ENCODE measurements at regions not wholly inside any gene's neighbourhood (a gene's known extent, or its start where the extent isn't known, plus 50 kb on each side); places are given as distances from the start of the nearest gene placed in this dataset.

DNA sequence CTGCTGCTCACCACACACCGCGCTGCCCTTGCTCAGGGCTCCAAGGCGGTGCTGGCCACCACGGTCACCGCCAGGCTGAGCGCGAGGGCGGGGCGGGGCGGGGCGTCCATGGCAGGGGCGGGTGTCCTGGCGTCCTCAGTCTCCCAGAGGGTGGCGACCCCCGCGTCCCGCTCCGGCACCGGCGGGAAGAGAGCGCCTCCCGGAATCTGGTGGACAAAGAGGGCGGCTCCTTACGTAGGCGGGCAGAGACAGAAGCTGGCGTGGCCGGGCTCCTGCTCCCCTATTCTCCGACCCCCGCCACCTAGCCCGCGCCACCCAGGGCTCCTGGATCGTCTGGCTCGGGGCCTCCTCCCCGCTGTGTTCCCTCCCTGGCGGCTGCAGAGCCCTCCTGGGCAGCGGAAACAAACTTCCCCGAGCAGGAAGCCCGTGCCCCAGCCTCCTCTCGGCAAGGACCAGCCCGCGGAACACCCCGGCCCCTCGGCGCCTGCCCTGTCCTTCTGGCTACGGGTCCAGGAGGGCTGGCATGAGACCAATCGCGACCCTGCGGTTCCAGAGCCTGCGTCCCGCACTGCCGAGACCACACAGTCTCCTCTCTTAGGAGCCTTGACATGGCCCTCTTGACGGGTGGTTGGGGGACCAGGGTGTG is 133.8 kb upstream of the ZNF92 start:
- Histone ChIP-seq H3K4me2 (replicated peaks; ENCODE audit: extremely low read depth, low read length, poor library complexity, severe bottlenecking) (no peak overlapping the region), H3K27me3 (ENCODE audit: control insufficient read depth in 2 of 2, insufficient read depth in 2 of 2, low read length in 2 of 2) (peaks cover 10 to 23% of the 10 kb centered on the region in 2 donors), H4K20me1 (ENCODE audit: insufficient read depth, low read length) (no peaks in the 10 kb centered on the region), H3K9ac (ENCODE audit: insufficient read depth, low read length, poor library complexity, severe bottlenecking) (no peak overlapping the region), H3K27ac (ENCODE audit: low read depth in 1 of 2, low read length in 2 of 2) (no peak overlapping the region), H3K79me2 (ENCODE audit: insufficient read depth, low read length) (no peaks in the 10 kb centered on the region), H3K36me3 (replicated peaks in 1 of 2; ENCODE audit: control insufficient read depth in 1 of 2, insufficient read depth in 2 of 2, low read length in 2 of 2) (no peaks in the 10 kb centered on the region), H2AFZ (ENCODE audit: insufficient read depth, low read depth, low read length, poor library complexity, severe bottlenecking) (no peak overlapping the region), H3K4me3 (replicated peaks in 1 of 3; ENCODE audit: low read depth in 2 of 3, low read length in 3 of 3) (no peak overlapping the region), H3K9me3 (replicated peaks in 1 of 2; ENCODE audit: control insufficient read depth in 1 of 2, insufficient read depth in 1 of 2, low read length in 2 of 2) (peaks cover 10 to 20% of the 10 kb centered on the region in 2 donors), H3K4me1 (ENCODE audit: control insufficient read depth in 1 of 2, insufficient read depth in 2 of 2, low read length in 2 of 2) (peaks cover 0 to 5% of the 10 kb centered on the region in 2 donors)
- TF ChIP-seq, protein P1, sequence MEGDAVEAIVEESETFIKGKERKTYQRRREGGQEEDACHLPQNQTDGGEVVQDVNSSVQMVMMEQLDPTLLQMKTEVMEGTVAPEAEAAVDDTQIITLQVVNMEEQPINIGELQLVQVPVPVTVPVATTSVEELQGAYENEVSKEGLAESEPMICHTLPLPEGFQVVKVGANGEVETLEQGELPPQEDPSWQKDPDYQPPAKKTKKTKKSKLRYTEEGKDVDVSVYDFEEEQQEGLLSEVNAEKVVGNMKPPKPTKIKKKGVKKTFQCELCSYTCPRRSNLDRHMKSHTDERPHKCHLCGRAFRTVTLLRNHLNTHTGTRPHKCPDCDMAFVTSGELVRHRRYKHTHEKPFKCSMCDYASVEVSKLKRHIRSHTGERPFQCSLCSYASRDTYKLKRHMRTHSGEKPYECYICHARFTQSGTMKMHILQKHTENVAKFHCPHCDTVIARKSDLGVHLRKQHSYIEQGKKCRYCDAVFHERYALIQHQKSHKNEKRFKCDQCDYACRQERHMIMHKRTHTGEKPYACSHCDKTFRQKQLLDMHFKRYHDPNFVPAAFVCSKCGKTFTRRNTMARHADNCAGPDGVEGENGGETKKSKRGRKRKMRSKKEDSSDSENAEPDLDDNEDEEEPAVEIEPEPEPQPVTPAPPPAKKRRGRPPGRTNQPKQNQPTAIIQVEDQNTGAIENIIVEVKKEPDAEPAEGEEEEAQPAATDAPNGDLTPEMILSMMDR (IDR thresholded peaks at IDR 0.05): no peak
- no peak for DNase-seq
- H3K27me3 Mint-ChIP-seq (ENCODE audit: low read depth in 3 of 3): peaks cover 29 to 47% (median 32%) of the 10 kb centered on the region in 3 donors
- H3K4me1 Mint-ChIP-seq: no peaks in the 10 kb centered on the region
- H3K36me3 Mint-ChIP-seq: no peaks in the 10 kb centered on the region
- WGBS (ENCODE audit: insufficient coverage): 2% methylated on average over 51 of the region's 52 CpGs
- peaks cover 10 to 32% (median 27%) of the 10 kb centered on the region in 7 donors for H3K9me3 Mint-ChIP-seq
- intact Hi-C loops (cut with micrococcal nuclease): no loop called here
- H3K27ac Mint-ChIP-seq: peak overlapping the region in 1 of 7 donors; percentile 20
- H3K4me3 Mint-ChIP-seq: peak overlapping the region in 1 of 2 donors; percentile 71

DNA sequence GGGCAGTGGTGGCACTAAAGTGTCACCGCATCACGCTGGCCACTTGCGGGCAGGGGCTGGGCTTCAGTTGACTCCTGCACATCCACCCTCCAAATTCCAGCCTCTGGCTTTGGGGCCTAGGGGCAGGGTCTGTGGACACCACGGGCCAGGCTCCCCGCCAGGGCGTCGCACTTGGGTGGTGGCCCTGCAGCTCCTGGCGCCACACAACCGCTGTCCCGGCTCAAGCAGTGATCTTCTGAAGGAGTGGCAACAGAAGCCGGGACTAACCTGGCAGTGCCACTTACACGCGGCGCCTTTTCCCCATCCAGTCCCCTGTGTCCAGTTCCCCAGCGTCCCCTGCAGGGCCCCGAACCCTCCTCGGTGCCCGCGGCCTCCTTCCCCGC is 134.3 kb upstream of the ZNF92 start:
- Mint-ChIP-seq H3K27me3 (ENCODE audit: low read depth in 3 of 3) (peaks cover 29 to 44% (median 32%) of the 10 kb centered on the region in 3 donors), H3K9me3 (peaks cover 10 to 32% (median 27%) of the 10 kb centered on the region in 7 donors), H3K4me1 (no peaks in the 10 kb centered on the region), H3K4me3 (peak overlapping the region in 1 of 2 donors; percentile 71), H3K27ac (no peak overlapping the region), H3K36me3 (no peaks in the 10 kb centered on the region)
- Histone ChIP-seq H3K27me3 (ENCODE audit: control insufficient read depth in 2 of 2, insufficient read depth in 2 of 2, low read length in 2 of 2) (peaks cover 10 to 23% of the 10 kb centered on the region in 2 donors), H3K36me3 (replicated peaks in 1 of 2; ENCODE audit: control insufficient read depth in 1 of 2, insufficient read depth in 2 of 2, low read length in 2 of 2) (no peaks in the 10 kb centered on the region), H3K4me2 (replicated peaks; ENCODE audit: extremely low read depth, low read length, poor library complexity, severe bottlenecking) (no peak overlapping the region), H2AFZ (ENCODE audit: insufficient read depth, low read depth, low read length, poor library complexity, severe bottlenecking) (no peak overlapping the region), H3K4me1 (ENCODE audit: control insufficient read depth in 1 of 2, insufficient read depth in 2 of 2, low read length in 2 of 2) (peaks cover 0 to 5% of the 10 kb centered on the region in 2 donors), H3K9me3 (replicated peaks in 1 of 2; ENCODE audit: control insufficient read depth in 1 of 2, insufficient read depth in 1 of 2, low read length in 2 of 2) (peaks cover 10 to 20% of the 10 kb centered on the region in 2 donors), H3K4me3 (replicated peaks in 1 of 3; ENCODE audit: low read depth in 2 of 3, low read length in 3 of 3) (no peak overlapping the region), H3K79me2 (ENCODE audit: insufficient read depth, low read length) (no peaks in the 10 kb centered on the region), H3K9ac (ENCODE audit: insufficient read depth, low read length, poor library complexity, severe bottlenecking) (no peak overlapping the region), H4K20me1 (ENCODE audit: insufficient read depth, low read length) (no peaks in the 10 kb centered on the region), H3K27ac (ENCODE audit: low read depth in 1 of 2, low read length in 2 of 2) (no peak overlapping the region)
- intact Hi-C loops (cut with micrococcal nuclease): no loop called here
- TF ChIP-seq, protein P1 (IDR thresholded peaks at IDR 0.05): no peak
- WGBS (ENCODE audit: insufficient coverage): 55% methylated on average over 18 of the region's 20 CpGs
- DNase-seq: no peak
